ENCODE measurements at regions not wholly inside any gene's neighbourhood (a gene's known extent, or its start where the extent isn't known, plus 50 kb on each side); places are given as distances from the start of the nearest gene placed in this dataset.
"Not testable (repeated sequence)": the region's sequence is repeated elsewhere in the genome, so short reads cannot be mapped to it uniquely, and the experiment has no call there.

DNA sequence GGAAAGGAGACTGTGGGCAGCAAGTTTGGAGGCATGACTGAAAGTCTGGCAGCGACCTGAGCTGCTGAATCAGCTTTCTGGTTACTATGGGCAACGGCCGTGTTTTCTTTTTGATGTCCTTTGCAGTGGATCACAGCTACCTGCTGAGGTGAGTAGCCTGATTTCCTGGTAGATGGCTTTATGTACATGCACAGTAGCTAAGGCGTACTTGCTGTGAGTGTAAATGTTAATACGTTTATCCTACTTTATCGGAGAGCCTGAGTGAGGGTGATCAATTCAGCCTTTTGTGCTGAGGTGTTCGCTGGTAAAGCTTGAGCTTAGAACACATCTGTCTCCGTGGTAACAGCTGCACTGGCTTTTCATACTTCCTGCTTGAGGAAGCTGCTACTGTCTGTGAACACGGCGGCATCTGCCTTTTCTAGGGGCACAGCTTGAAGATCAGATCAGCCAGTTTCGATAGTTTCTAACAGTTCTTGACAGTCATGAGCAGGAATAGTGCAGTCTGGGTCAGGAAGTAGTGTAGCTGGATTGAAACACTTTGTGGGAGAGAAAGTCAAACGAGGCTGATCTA, 129.6 kb downstream of the ART5 start:
- DNase-seq (ENCODE audit: extremely low spot score); intact Hi-C loops (cut with DNase I); H3K27ac ChIP-seq (replicated peaks in 1 of 4); H3K4me3 ChIP-seq; H3K27me3 ChIP-seq; H3K4me1 ChIP-seq; H3K9me3 ChIP-seq; H3K36me3 ChIP-seq: not testable (repeated sequence)
- 42% methylated on average over 12 of the region's 12 CpGs for WGBS

DNA sequence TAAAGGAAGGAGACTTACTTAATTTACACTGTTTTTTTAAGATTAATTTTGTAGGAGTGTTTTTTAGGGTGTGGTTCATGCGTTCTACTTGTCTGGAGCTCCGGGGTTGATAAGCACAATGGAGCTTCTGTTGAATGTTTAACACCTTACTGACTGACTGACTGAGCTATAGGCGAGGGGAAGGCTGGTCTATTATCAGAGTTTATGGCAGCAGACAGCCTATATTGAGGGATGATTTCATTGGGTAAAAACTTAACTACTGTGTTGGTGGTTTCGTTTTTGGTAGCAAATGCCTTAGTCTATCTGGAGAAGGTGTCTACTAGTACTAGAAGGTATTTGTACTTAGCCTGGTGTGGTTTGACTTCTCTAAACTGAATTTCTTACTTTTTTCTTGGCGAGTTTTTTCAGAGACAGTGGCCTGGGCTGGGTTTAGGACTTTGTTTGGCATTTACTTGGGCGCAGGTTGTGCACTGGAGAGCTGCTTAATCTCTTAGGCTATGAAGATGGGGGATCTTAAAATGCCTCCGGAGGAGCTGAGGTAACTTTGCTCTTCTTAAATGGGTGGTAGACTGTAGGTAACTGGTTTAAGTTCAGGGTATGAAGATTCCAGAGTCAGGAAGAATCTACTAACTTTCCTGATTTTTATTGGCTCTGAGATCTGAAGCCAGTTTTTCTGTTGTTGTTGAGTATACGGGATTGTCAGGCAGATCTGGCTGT, 130.2 kb downstream of the ART5 start:
- H3K4me3 ChIP-seq; intact Hi-C loops (cut with DNase I): not testable (repeated sequence)
- WGBS = 59% methylated on average over 8 of the region's 8 CpGs

DNA sequence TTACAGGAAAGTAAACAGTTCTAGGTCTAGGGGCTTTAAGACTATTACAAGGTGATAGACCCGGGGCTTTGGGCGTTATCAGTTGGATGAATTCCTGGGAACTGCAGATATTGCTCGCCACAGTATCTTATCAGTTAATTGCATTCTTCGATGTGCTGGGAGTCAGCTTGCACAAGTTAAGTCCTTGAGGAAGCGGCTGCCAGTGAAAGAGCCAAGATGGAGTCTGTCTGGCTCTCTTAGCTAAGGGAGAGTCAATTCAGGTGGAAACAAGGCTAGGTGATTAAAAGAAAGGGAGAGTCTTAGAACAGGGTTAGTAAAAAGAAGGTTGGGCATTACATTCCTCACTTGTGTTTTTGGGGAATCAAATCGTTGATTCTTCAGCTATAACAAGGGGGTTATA, 130.6 kb upstream of the ZNF195 start:
- intact Hi-C loops (cut with DNase I) = not testable (repeated sequence)
- 69% methylated on average over 6 of the region's 6 CpGs for WGBS

More for the DNA sequence above, 130.2 kb downstream of the ART5 start:
- DNase-seq (ENCODE audit: extremely low spot score); H3K4me1 ChIP-seq; H3K27me3 ChIP-seq; H3K9me3 ChIP-seq; H3K27ac ChIP-seq (replicated peaks in 1 of 4); H3K36me3 ChIP-seq: not testable (repeated sequence)

DNA sequence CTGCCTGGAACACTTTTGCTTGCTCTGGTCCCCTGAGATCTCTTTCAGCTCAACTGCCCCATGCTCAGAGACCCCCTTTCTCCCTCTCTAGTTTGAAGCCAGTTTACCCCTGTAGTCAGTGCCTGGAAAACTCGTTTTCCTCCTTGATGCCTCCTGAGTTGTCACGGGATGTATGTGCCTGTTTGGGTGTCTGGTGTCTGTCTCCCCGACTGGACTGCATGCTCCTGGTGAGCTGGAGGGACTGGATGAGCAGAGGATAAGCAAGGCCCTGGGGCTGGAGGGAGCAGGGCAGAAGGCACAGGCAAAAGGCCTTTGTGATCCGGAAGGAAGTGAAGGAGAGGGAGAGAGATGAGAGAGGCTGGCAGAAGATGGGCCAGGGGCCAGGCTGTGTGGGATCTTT, 120.3 kb upstream of the ZNF195 start:
- H3K4me3 ChIP-seq; DNase-seq (ENCODE audit: extremely low spot score): not testable (repeated sequence)
- WGBS = 58% methylated on average over 4 of the region's 4 CpGs

More for the DNA sequence above, 130.6 kb upstream of the ZNF195 start:
- not testable (repeated sequence) for H3K9me3 ChIP-seq; DNase-seq (ENCODE audit: extremely low spot score); H3K4me1 ChIP-seq; H3K27me3 ChIP-seq; H3K27ac ChIP-seq (replicated peaks in 1 of 4); H3K36me3 ChIP-seq; H3K4me3 ChIP-seq

DNA sequence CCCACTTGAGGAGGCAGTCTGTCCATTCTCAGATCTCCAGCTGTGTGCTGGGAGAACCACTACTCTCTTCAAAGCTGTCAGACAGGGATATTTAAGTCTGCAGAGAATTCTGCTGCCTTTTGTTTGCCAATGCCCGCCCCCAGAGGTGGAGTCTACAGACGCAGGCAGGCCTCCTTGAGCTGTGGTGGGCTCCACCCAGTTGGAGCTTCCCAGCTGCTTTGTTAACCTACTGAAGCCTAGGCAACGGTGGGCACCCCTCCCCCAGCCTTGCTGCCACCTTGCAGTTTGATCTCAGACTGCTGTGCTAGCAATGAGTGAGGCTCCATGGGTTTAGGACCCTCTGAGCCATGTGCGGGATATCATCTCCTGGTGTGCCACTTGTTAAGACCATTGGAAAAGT, 119.4 kb upstream of the ZNF195 start:
- DNase-seq (ENCODE audit: extremely low spot score); H3K4me1 ChIP-seq; intact Hi-C loops (cut with DNase I); H3K27me3 ChIP-seq; H3K4me3 ChIP-seq; H3K9me3 ChIP-seq; H3K27ac ChIP-seq (replicated peaks in 1 of 4); H3K36me3 ChIP-seq: not testable (repeated sequence)
- WGBS = 49% methylated on average over 4 of the region's 4 CpGs

More for the DNA sequence above, 120.3 kb upstream of the ZNF195 start:
- H3K4me1 ChIP-seq; H3K27me3 ChIP-seq; H3K9me3 ChIP-seq; H3K27ac ChIP-seq (replicated peaks in 1 of 4); intact Hi-C loops (cut with DNase I); H3K36me3 ChIP-seq: not testable (repeated sequence)

DNA sequence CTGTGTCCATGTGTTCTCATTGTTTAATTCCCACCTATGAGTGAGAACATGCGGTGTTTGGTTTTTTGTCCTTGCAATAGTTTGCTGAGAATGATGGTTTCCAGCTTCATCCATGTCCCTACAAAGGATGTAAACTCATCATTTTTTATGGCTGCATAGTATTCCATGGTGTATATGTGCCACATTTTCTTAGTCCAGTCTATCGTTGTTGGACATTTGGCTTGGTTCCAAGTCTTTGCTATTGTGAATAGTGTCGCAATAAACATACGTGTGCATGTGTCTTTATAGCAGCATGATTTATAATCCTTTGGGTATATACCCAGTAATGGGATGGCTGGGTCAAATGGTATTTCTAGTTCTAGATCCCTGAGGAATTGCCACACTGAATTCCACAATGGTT, 114.2 kb upstream of the ZNF195 start:
- H3K4me3 ChIP-seq; H3K36me3 ChIP-seq; H3K27ac ChIP-seq (replicated peaks in 1 of 4); H3K4me1 ChIP-seq; DNase-seq (ENCODE audit: extremely low spot score); H3K9me3 ChIP-seq; H3K27me3 ChIP-seq; intact Hi-C loops (cut with DNase I): not testable (repeated sequence)
- 80% methylated on average over 1 of the region's 4 CpGs for WGBS

DNA sequence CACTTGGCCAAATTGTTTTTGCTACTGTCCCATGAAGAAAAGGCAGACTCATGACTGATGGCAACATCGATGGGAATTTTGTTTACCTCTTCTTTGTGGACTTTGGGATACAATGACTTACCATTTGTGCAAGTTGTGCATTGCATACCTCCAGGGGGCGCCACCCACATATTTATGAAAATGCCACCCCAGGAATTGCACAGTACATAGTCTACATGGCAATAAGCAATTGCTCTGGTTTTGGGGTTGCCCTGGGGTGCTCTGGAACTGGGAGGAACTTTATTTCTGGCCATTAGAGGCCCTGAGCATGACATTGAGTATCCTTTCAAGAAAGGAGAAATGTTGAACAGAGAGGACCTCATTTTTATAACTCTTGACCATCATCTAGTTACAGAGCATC, 109.1 kb upstream of the ZNF195 start:
- H3K4me1 ChIP-seq; H3K27ac ChIP-seq (replicated peaks in 1 of 4); H3K36me3 ChIP-seq; DNase-seq (ENCODE audit: extremely low spot score); intact Hi-C loops (cut with DNase I); H3K27me3 ChIP-seq; H3K4me3 ChIP-seq; H3K9me3 ChIP-seq: not testable (repeated sequence)
- 20% methylated on average over 2 of the region's 2 CpGs for WGBS

DNA sequence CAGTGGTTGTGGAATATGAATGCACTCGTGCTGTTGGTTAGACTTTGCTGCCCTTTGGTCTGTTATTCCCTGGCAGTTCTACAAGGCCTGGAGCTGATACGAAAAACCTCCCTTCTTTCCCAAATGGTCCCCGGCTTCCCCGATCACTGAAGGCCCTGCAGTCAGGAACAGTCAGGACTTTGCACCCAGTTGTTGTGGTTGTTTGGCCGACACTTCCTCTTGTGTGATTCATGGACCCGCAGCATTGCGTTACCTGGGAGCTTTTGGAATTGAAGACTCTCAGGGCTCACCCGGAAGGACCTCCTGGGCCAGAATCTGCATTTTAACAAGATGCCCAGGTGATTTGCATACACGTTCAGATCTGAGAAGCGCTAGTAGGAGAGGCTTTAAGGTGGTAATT, 106.8 kb upstream of the ZNF195 start:
- DNase-seq (ENCODE audit: extremely low spot score); H3K9me3 ChIP-seq; H3K27me3 ChIP-seq; H3K4me3 ChIP-seq; H3K36me3 ChIP-seq; intact Hi-C loops (cut with DNase I); H3K4me1 ChIP-seq; H3K27ac ChIP-seq (replicated peaks in 1 of 4): not testable (repeated sequence)
- 64% methylated on average over 9 of the region's 10 CpGs for WGBS

DNA sequence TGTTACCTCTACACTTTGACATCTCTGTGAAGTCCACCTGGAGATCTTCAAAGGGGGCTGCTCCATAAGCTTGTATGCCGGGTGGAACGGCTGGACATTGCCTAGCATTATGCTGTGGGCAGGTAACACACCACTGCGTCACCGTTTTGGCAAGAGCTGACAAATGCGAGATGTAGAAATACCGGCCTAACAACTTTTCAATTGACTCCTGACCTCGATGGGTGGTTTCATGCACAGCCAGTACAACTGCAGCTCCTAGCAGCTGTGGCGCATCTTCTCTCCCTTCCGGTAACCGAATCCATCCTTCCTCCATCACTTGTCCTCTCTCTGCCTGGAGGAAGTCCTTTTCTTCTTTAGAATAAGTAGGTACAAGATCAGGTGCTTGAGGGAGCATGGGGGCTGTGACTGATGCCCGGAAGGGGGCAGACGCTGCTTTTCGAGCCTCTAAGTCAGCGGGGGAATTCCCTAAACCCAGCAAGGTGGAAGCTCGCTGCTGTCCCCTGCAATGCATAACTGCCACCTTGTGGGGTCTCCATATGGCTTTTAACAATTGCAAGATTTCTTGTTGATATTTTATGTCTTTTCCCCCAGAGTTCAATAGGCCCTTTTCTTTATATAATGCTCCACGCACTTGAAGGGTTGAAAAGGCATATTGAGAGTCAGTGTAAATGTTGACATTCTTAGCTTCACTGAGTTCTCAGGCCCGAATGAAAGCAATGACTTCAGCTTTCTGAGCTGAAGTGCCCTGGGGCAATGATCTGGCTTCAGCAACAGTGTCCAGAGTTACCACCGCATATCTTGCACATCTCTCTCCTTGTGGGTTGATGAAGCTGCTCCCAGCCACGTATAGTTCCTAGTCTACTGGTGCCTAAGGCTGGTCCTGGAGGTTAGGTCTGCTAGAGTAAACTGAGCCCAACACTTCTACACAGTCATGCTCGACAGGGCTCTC, 98.3 kb upstream of the ZNF195 start:
- WGBS = 77% methylated on average over 18 of the region's 20 CpGs
- H3K4me1 ChIP-seq; intact Hi-C loops (cut with DNase I); DNase-seq (ENCODE audit: extremely low spot score); H3K27ac ChIP-seq (replicated peaks in 1 of 4); H3K9me3 ChIP-seq; H3K27me3 ChIP-seq; H3K36me3 ChIP-seq; H3K4me3 ChIP-seq: not testable (repeated sequence)

Data from esophagus muscularis mucosa (tissue), 4 donors.